ENCODE measurements at regions not wholly inside any gene's neighbourhood (a gene's known extent, or its start where the extent isn't known, plus 50 kb on each side); places are given as distances from the start of the nearest gene placed in this dataset.

- Histone ChIP-seq H3K9me3 (no peaks in the 10 kb centered on the region), H3K27ac (no peak overlapping the region), H3K4me3 (replicated peaks in 1 of 3) (no peak overlapping the region), H3K36me3 (no peaks in the 10 kb centered on the region), H3K4me1 (no peaks in the 10 kb centered on the region), H3K27me3 (no peaks in the 10 kb centered on the region)
- TF ChIP-seq POLR2A (IDR thresholded peaks at IDR 0.05) = no peak
- TF ChIP-seq CTCF (IDR thresholded peaks at IDR 0.05) = no peak
- intact Hi-C loops (cut with DNase I) = no loop called here
- 75 to 84% methylated on average over 4 of the region's 4 CpGs for WGBS, 2 donors
- no peak for DNase-seq
Measured at GRCh38 chr2:16275661-16276060, 335.3 kb downstream of the MYCN start.

- Histone ChIP-seq H3K4me3 (replicated peaks in 1 of 3) (no peak overlapping the region), H3K36me3 (no peaks in the 10 kb centered on the region), H3K9me3 (no peaks in the 10 kb centered on the region), H3K27me3 (no peaks in the 10 kb centered on the region), H3K27ac (no peak overlapping the region), H3K4me1 (no peaks in the 10 kb centered on the region)
- DNase-seq = no peak
- TF ChIP-seq POLR2A (IDR thresholded peaks at IDR 0.05) (no peak), CTCF (IDR thresholded peaks at IDR 0.05) (no peak)
- WGBS, 2 donors = 89 to 91% methylated on average over 4 of the region's 4 CpGs
- intact Hi-C loops (cut with DNase I) = no loop called here
Measured at GRCh38 chr2:16275131-16275530, 334.8 kb downstream of the MYCN start.

- H3K4me3 ChIP-seq (replicated peaks in 1 of 3) = no peak overlapping the region
- H3K4me1 ChIP-seq = no peaks in the 10 kb centered on the region
- no peaks in the 10 kb centered on the region for H3K27me3 ChIP-seq
- TF ChIP-seq POLR2A (IDR thresholded peaks at IDR 0.05) = no peak
- TF ChIP-seq CTCF (IDR thresholded peaks at IDR 0.05) = no peak
- intact Hi-C loops (cut with DNase I) = no loop called here
- H3K9me3 ChIP-seq = no peaks in the 10 kb centered on the region
- no peaks in the 10 kb centered on the region for H3K36me3 ChIP-seq
- no peak for DNase-seq
- no peak overlapping the region for H3K27ac ChIP-seq
Measured at GRCh38 chr2:16273111-16273510, 332.8 kb downstream of the MYCN start.

- 87 to 88% methylated on average over 10 of the region's 10 CpGs for WGBS, 2 donors
Measured at GRCh38 chr2:16272038-16272788, 331.9 kb downstream of the MYCN start.

More at GRCh38 chr2:16272038-16272788, 331.9 kb downstream of the MYCN start:
- no peak for TF ChIP-seq CTCF (IDR thresholded peaks at IDR 0.05)
- no peak for TF ChIP-seq POLR2A (IDR thresholded peaks at IDR 0.05)
- Histone ChIP-seq H3K27me3 (no peaks in the 10 kb centered on the region), H3K9me3 (no peaks in the 10 kb centered on the region), H3K27ac (no peak overlapping the region), H3K4me3 (replicated peaks in 1 of 3) (no peak overlapping the region), H3K4me1 (no peaks in the 10 kb centered on the region), H3K36me3 (no peaks in the 10 kb centered on the region)
- intact Hi-C loops (cut with DNase I) = no loop called here
- no peak for DNase-seq

Data from thyroid gland (tissue), 4 donors.